Astrocyte of the cerebellum (primary cell): ENCODE measurements at regions not wholly inside any gene's neighbourhood (a gene's known extent, or its start where the extent isn't known, plus 50 kb on each side); places are given as distances from the start of the nearest gene placed in this dataset.
"Not testable (repeated sequence)": the region's sequence is repeated elsewhere in the genome, so short reads cannot be mapped to it uniquely, and the experiment has no call there.

ENCODE experiments used
- DNase-seq: peaks from one replicate; pipeline ENCODE4 v3.0.0-alpha.2; 2011; ENCODE audit warnings: low read depth
- H3K4me3 ChIP-seq: 2 replicates; pipeline ENCODE4 v1.5.1; 2011; ENCODE audit warnings: mild to moderate bottlenecking, low read depth, low read length, moderate library complexity
- in situ Hi-C: cut with HindIII; loops from 2 replicates; pipeline ENCODE4 v1.10.0; 2017; ENCODE audit warnings: low sequenced_read_pairs
- TF ChIP-seq, protein P1 (sequence below): IDR thresholded peaks from 2 replicates; pipeline ENCODE4 v1.5.1; 2012; ENCODE audit warnings: low read length, low read depth, moderate library complexity, mild to moderate bottlenecking; ENCODE audit errors: missing control alignments

DNA sequence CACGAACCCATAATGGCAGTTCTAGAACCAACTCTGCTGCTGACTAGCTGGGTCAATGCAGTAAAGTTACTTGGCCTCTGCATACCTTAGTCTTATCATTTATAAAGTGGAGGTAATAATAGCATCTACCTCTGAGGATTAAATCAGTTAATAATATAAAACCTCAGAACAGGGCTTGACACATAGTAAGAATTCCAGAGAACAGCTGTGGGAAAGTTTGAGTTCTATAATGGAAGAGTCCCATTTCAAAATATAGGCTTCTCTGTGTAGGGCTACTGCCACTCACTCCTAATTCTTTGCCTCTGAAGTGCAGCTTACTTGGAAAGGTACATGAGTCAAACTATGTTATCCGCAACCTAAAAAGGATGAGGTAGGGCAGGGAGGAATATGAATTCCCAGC lies 269.2 kb upstream of the PRKD1 start:
- TF ChIP-seq, protein P1, sequence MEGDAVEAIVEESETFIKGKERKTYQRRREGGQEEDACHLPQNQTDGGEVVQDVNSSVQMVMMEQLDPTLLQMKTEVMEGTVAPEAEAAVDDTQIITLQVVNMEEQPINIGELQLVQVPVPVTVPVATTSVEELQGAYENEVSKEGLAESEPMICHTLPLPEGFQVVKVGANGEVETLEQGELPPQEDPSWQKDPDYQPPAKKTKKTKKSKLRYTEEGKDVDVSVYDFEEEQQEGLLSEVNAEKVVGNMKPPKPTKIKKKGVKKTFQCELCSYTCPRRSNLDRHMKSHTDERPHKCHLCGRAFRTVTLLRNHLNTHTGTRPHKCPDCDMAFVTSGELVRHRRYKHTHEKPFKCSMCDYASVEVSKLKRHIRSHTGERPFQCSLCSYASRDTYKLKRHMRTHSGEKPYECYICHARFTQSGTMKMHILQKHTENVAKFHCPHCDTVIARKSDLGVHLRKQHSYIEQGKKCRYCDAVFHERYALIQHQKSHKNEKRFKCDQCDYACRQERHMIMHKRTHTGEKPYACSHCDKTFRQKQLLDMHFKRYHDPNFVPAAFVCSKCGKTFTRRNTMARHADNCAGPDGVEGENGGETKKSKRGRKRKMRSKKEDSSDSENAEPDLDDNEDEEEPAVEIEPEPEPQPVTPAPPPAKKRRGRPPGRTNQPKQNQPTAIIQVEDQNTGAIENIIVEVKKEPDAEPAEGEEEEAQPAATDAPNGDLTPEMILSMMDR = no peak
- in situ Hi-C loops = no loop called here
- no peak overlapping the region for H3K4me3 ChIP-seq
- no peak for DNase-seq

DNA sequence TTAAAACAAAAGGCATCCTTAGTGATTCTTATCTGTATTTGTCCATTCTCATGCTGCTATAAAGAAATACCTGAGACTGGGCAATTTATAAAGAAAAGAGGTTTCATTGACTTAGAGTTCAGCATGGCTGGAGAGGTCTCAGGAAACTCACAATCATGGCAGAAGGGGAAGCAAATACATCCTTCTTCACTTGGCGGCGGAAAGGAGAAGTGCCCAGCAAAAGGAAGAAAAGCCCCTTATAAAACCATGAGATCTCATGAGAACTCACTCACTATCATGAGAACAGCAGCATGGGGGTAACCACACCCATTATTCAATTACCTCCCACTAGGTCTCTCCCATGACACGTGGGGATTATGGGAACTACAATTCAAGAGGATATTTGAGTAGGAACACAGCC lies 271.1 kb upstream of the PRKD1 start:
- in situ Hi-C loops, DNase-seq, H3K4me3 ChIP-seq: not testable (repeated sequence)

DNA sequence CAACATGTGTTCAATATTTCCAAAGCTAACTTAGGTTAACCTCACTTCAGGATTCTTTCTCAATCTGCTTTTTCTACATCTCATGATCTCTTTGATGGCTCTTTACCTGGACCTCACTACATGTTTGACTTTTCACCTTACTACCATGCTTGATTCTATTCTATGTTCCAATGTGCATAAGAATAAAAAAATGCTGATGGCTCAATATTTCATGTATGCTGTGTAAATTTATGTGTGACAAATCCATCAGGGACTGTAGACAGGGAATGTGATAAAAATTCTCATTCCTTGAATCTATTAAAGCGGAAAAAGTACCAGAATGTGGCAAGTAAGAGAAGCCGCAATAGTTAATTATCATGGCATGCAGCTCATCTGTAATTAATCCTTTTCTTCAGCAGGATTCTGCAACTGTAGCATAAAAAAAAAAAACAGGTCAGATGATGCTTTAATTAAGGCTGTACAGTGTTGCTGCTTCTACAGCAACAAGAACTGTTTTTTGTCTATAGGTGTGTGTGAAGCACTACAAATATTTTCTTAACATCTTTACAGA lies 276.9 kb upstream of the PRKD1 start:
- H3K4me3 ChIP-seq = no peak overlapping the region
- TF ChIP-seq, protein P1 = no peak
- no peak for DNase-seq
- in situ Hi-C loops = loop anchor here (25.0 kb wide), 1 partner anchor 667 kb away; no protein-coding TSS in a partner anchor

DNA sequence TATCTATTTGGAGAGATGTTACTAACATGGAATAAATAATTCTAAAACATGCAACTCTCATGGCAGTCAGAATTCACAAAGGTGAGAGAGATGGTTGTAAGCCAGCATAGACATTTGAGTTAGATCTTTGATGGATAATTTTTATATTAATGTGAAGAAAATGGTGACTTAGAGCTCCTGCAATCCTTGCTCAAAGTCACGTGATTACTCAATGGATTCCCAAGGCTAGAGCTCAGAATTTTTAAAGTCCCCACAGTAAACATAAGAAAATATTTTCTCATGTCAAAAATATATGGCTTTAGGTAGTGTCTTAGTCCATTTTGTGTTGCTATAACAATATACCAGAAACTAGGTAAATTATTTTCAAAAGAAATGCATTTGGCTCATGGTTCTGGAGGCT lies 281.5 kb upstream of the PRKD1 start:
- DNase-seq = no peak
- TF ChIP-seq, protein P1 = no peak
- H3K4me3 ChIP-seq = no peak overlapping the region
- in situ Hi-C loops = loop anchor here (25.0 kb wide), 1 partner anchor 672 kb away; no protein-coding TSS in a partner anchor

DNA sequence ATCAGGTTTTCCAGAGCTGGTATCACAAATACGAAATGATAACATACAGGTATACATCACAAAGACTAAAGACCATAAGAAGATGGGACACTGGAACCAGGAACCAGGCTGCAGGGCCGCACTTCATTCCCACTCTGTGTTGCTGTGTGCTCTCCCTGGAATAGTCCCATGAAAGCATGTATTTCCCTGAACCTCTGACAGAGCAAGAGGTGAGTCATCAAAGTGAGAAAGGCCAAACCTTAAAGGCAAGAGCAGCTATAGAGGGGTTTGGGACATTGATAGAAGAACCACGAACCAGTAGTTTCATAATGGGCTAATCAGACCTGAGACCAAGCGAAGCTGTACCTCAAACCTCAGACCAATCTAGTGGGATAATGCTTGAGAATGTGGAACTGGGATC lies 283.0 kb upstream of the PRKD1 start:
- in situ Hi-C loops = loop anchor here (25.0 kb wide), 1 partner anchor 673 kb away; no protein-coding TSS in a partner anchor
- TF ChIP-seq, protein P1 = no peak
- H3K4me3 ChIP-seq = no peak overlapping the region
- DNase-seq = no peak

DNA sequence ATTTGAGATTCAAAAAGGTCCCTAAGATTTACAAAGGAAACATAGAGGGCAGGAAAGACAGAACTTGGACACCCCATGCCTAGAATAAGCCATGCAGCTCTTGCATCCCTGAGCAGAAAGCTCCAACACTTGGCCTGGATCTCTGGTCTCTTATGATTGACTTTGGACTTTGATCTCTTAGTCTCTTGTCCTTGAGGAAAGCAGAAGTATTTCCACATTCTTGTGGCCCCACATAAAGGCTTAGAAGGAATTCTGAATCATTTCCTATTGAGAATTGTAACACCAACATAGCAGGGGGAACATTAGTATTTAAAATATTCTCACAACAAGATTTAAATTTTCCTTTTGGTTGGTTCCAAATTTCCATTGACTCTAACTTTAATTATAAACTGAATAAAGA lies 283.7 kb upstream of the PRKD1 start:
- DNase-seq = no peak
- H3K4me3 ChIP-seq = no peak overlapping the region
- in situ Hi-C loops = loop anchor here (25.0 kb wide), 1 partner anchor 674 kb away; no protein-coding TSS in a partner anchor
- TF ChIP-seq, protein P1 = no peak

DNA sequence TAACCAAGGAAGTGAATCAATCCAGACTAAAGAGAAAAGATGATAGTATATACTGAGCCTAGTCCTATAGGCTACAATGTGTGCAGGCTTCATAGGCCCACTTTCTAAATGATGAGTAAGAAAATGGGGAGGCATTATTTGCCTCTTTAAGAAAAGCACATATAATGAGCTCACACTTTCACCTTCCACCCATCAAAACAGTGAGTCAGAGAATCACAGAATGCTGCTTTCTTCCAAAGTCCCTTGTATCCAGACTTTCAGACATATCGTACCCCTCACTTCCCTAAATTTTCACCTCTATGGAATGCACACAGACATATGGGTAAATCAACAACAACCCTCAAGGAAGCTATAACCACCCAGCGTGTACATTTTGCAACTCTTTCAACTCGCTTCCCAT lies 286.4 kb upstream of the PRKD1 start:
- no peak for DNase-seq
- in situ Hi-C loops = loop anchor here (25.0 kb wide), 1 partner anchor 677 kb away; no protein-coding TSS in a partner anchor
- TF ChIP-seq, protein P1 = no peak
- no peak overlapping the region for H3K4me3 ChIP-seq
